ENCODE measurements at regions not wholly inside any gene's neighbourhood (a gene's known extent, or its start where the extent isn't known, plus 50 kb on each side); places are given as distances from the start of the nearest gene placed in this dataset.
A peak's percentile ranks its signal among the peaks of the same experiment; 100 is the strongest.
"Not testable (repeated sequence)": the region's sequence is repeated elsewhere in the genome, so short reads cannot be mapped to it uniquely, and the experiment has no call there.

GRCh38 chr3:194032828-194033435 is 103.0 kb upstream of the HES1 start:
- 67% methylated on average over 8 of the region's 9 CpGs for WGBS (ENCODE audit: insufficient coverage)
- no peak for DNase-seq (ENCODE audit: low read depth in 4 of 6, low spot score in 6 of 6)
- Histone ChIP-seq H3K4me3 (ENCODE audit: low read depth, low read length) (no peak overlapping the region), H3K27me3 (ENCODE audit: control insufficient read depth, insufficient read depth, low read length) (no peaks in the 10 kb centered on the region), H3K4me1 (ENCODE audit: control insufficient read depth, insufficient read depth, low read length) (peaks cover 18% of the 10 kb centered on the region), H3K9me3 (ENCODE audit: control insufficient read depth, insufficient read depth, low read length) (no peaks in the 10 kb centered on the region), H3K36me3 (ENCODE audit: control insufficient read depth, insufficient read depth, low read length) (no peaks in the 10 kb centered on the region), H3K27ac (ENCODE audit: low read depth, low read length) (no peak overlapping the region)

DNA sequence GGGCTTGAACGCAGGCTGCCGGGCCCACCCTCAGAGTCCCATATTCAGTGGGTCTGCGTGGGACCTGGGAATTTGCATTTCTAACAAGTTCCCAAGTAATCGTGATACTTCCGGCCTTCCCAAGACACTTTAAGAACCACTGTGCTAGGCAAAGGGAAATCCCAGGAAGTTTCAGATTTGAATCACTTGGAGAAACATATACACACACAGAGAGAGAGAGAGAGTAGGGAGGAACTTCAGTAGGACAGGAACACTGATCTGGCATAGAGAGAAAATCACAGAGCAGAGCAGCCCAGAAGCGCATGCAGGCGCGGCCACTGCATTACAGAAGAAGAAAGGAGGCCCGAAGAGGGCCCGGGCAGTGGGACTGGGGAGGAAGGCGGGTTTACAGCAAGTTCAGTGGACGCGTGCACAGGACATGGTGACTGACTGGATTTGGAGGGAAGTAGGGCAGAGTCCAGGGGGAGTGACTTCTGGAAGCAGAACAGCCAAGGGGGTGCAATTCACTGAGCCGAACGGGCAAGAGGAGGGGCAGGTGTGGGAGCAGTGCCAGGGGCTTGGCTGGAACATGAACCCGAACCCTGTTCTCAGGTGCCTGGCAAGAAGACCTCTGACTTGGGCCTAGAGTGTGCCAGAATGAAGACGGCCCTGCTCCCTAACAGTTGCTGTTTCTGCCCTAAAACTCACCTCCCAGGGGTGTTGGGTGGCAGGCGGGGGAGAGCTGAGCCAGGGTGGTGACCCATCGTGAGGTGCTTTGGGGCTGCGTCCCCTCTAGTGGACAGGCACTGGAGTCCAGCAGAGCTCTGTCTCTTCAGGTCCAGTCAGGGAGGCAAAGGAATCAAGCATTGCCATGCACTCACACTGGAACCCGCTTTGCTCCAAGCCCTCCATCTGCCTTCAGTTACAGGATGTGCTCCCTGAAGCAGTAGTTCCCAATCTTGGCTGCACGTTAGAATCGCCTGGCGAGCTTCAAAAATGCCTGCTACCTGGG is 101.3 kb upstream of the HES1 start:
- H3K36me3 ChIP-seq (ENCODE audit: control insufficient read depth, insufficient read depth, low read length) = no peaks in the 10 kb centered on the region
- no peak overlapping the region for H3K4me3 ChIP-seq (ENCODE audit: low read depth, low read length)
- no peak for DNase-seq (ENCODE audit: low read depth in 4 of 6, low spot score in 6 of 6)
- H3K4me1 ChIP-seq (ENCODE audit: control insufficient read depth, insufficient read depth, low read length) = peaks cover 18% of the 10 kb centered on the region
- 73% methylated on average over 21 of the region's 24 CpGs for WGBS (ENCODE audit: insufficient coverage)
- H3K27me3 ChIP-seq (ENCODE audit: control insufficient read depth, insufficient read depth, low read length) = no peaks in the 10 kb centered on the region
- H3K27ac ChIP-seq (ENCODE audit: low read depth, low read length) = no peak overlapping the region
- H3K9me3 ChIP-seq (ENCODE audit: control insufficient read depth, insufficient read depth, low read length) = no peaks in the 10 kb centered on the region

DNA sequence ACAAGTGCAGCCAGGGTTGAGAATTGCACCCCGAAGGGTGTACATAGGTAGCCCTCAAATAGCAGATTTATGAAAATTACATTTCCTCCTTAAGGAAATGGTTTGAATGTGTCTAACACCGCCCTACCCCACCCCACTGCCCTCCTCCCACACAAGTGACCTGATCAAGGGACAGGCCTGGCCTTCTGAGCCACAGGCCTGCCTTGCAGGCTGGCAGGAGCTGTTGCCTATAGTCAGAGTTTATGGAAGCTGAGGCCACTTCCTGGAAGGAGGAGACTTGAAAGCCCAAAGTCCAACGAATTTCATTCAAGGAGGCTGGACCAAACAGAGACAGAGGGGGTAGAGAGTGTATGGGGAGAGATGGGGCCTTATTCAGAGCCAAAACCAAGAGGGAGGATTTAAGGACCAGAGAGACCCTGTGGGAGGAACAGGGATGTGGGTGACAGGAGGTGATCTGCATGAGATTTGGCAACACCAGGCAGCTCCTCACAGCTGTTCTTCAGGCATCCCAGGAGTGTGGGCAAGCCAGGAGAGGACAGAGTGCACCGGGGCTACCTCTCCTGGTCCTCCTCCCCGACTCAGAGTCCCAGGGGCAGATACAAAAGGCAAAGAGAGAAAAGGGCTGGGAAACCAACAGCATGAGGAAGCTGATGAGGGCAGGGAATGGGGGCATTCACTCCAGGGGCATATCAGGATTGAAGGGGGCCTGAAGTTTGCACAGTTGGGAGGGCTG is 100.4 kb upstream of the HES1 start:
- Histone ChIP-seq H3K36me3 (ENCODE audit: control insufficient read depth, insufficient read depth, low read length) (no peaks in the 10 kb centered on the region), H3K27me3 (ENCODE audit: control insufficient read depth, insufficient read depth, low read length) (no peaks in the 10 kb centered on the region), H3K27ac (ENCODE audit: low read depth, low read length) (no peak overlapping the region), H3K4me3 (ENCODE audit: low read depth, low read length) (no peak overlapping the region), H3K4me1 (ENCODE audit: control insufficient read depth, insufficient read depth, low read length) (peaks cover 20% of the 10 kb centered on the region), H3K9me3 (ENCODE audit: control insufficient read depth, insufficient read depth, low read length) (no peaks in the 10 kb centered on the region)
- 92% methylated on average over 3 of the region's 5 CpGs for WGBS (ENCODE audit: insufficient coverage)
- DNase-seq (ENCODE audit: low read depth in 4 of 6, low spot score in 6 of 6) = no peak

- H3K27ac ChIP-seq (ENCODE audit: low read depth, low read length) = no peak overlapping the region
- H3K27me3 ChIP-seq (ENCODE audit: control insufficient read depth, insufficient read depth, low read length) = no peaks in the 10 kb centered on the region
Observed at GRCh38 chr3:194036842-194037241, 99.1 kb upstream of the HES1 start.

GRCh38 chr3:194038346-194038745 is 97.6 kb upstream of the HES1 start:
- H3K9me3 ChIP-seq (ENCODE audit: control insufficient read depth, insufficient read depth, low read length); H3K4me3 ChIP-seq (ENCODE audit: low read depth, low read length); H3K36me3 ChIP-seq (ENCODE audit: control insufficient read depth, insufficient read depth, low read length); H3K27me3 ChIP-seq (ENCODE audit: control insufficient read depth, insufficient read depth, low read length); H3K27ac ChIP-seq (ENCODE audit: low read depth, low read length); DNase-seq (ENCODE audit: low read depth in 4 of 6, low spot score in 6 of 6): not testable (repeated sequence)
- peaks cover 13% of the 10 kb centered on the region for H3K4me1 ChIP-seq (ENCODE audit: control insufficient read depth, insufficient read depth, low read length)
- 100% methylated on average over 1 of the region's 13 CpGs for WGBS (ENCODE audit: insufficient coverage)

More at GRCh38 chr3:194036842-194037241, 99.1 kb upstream of the HES1 start:
- Histone ChIP-seq H3K9me3 (ENCODE audit: control insufficient read depth, insufficient read depth, low read length) (no peaks in the 10 kb centered on the region), H3K4me1 (ENCODE audit: control insufficient read depth, insufficient read depth, low read length) (peaks cover 24% of the 10 kb centered on the region), H3K4me3 (ENCODE audit: low read depth, low read length) (no peak overlapping the region), H3K36me3 (ENCODE audit: control insufficient read depth, insufficient read depth, low read length) (no peaks in the 10 kb centered on the region)
- DNase-seq (ENCODE audit: low read depth in 4 of 6, low spot score in 6 of 6) = no peak
- WGBS (ENCODE audit: insufficient coverage) = 98% methylated on average over 6 of the region's 6 CpGs

DNA sequence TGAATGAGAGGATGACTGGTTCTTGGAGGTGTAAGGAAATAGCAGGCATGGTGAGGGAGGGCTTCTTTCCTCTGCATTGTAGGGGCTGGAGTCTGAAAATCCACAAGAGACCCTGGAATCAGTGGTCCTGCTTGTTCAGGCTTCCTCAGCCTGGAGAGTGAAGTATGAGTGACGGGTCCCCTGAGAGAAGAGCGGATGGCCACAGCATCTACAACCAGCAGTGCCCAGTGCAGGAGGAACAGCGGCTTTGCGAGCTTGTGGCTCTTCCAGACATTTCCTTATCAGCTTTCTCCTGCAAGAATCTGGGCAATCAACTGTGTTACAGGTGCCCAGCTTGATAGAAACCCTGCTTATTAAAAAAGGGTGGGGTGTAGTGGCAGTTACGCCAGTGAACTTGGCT is 97.0 kb upstream of the HES1 start:
- no peak overlapping the region for H3K4me3 ChIP-seq (ENCODE audit: low read depth, low read length)
- no peaks in the 10 kb centered on the region for H3K36me3 ChIP-seq (ENCODE audit: control insufficient read depth, insufficient read depth, low read length)
- peaks cover 13% of the 10 kb centered on the region for H3K4me1 ChIP-seq (ENCODE audit: control insufficient read depth, insufficient read depth, low read length)
- no peaks in the 10 kb centered on the region for H3K9me3 ChIP-seq (ENCODE audit: control insufficient read depth, insufficient read depth, low read length)
- H3K27me3 ChIP-seq (ENCODE audit: control insufficient read depth, insufficient read depth, low read length) = no peaks in the 10 kb centered on the region
- H3K27ac ChIP-seq (ENCODE audit: low read depth, low read length) = no peak overlapping the region
- DNase-seq (ENCODE audit: low read depth in 4 of 6, low spot score in 6 of 6) = no peak
- 100% methylated on average over 3 of the region's 5 CpGs for WGBS (ENCODE audit: insufficient coverage)

GRCh38 chr3:194040516-194041273 is 95.3 kb upstream of the HES1 start:
- DNase-seq (ENCODE audit: low read depth in 4 of 6, low spot score in 6 of 6) = peak in 1 of 6 donors; percentile 27
- Histone ChIP-seq H3K27me3 (ENCODE audit: control insufficient read depth, insufficient read depth, low read length) (no peaks in the 10 kb centered on the region), H3K4me1 (ENCODE audit: control insufficient read depth, insufficient read depth, low read length) (peaks cover 9% of the 10 kb centered on the region), H3K36me3 (ENCODE audit: control insufficient read depth, insufficient read depth, low read length) (no peaks in the 10 kb centered on the region), H3K27ac (ENCODE audit: low read depth, low read length) (no peak overlapping the region), H3K4me3 (ENCODE audit: low read depth, low read length) (no peak overlapping the region), H3K9me3 (ENCODE audit: control insufficient read depth, insufficient read depth, low read length) (no peaks in the 10 kb centered on the region)
- 80% methylated on average over 6 of the region's 15 CpGs for WGBS (ENCODE audit: insufficient coverage)

- Histone ChIP-seq H3K27me3 (ENCODE audit: control insufficient read depth, insufficient read depth, low read length) (no peaks in the 10 kb centered on the region), H3K27ac (ENCODE audit: low read depth, low read length) (no peak overlapping the region), H3K4me3 (ENCODE audit: low read depth, low read length) (no peak overlapping the region), H3K36me3 (ENCODE audit: control insufficient read depth, insufficient read depth, low read length) (no peaks in the 10 kb centered on the region), H3K4me1 (ENCODE audit: control insufficient read depth, insufficient read depth, low read length) (peaks cover 17% of the 10 kb centered on the region), H3K9me3 (ENCODE audit: control insufficient read depth, insufficient read depth, low read length) (no peaks in the 10 kb centered on the region)
- WGBS (ENCODE audit: insufficient coverage) = 95% methylated on average over 2 of the region's 5 CpGs
- DNase-seq (ENCODE audit: low read depth in 4 of 6, low spot score in 6 of 6) = no peak
Observed at GRCh38 chr3:194042927-194043326, 93.0 kb upstream of the HES1 start.

GRCh38 chr3:194043516-194043915 is 92.4 kb upstream of the HES1 start:
- no peaks in the 10 kb centered on the region for H3K9me3 ChIP-seq (ENCODE audit: control insufficient read depth, insufficient read depth, low read length)
- no peak for DNase-seq (ENCODE audit: low read depth in 4 of 6, low spot score in 6 of 6)
- no peak overlapping the region for H3K4me3 ChIP-seq (ENCODE audit: low read depth, low read length)
- H3K4me1 ChIP-seq (ENCODE audit: control insufficient read depth, insufficient read depth, low read length) = peaks cover 17% of the 10 kb centered on the region
- H3K27ac ChIP-seq (ENCODE audit: low read depth, low read length) = no peak overlapping the region
- no peaks in the 10 kb centered on the region for H3K27me3 ChIP-seq (ENCODE audit: control insufficient read depth, insufficient read depth, low read length)
- H3K36me3 ChIP-seq (ENCODE audit: control insufficient read depth, insufficient read depth, low read length) = no peaks in the 10 kb centered on the region
- WGBS (ENCODE audit: insufficient coverage) = 93% methylated on average over 3 of the region's 3 CpGs
